HG03060 (cell line): ENCODE measurements at regions not wholly inside any gene's neighbourhood (a gene's known extent, or its start where the extent isn't known, plus 50 kb on each side); places are given as distances from the start of the nearest gene placed in this dataset.

Experiments
- ATAC-seq: cut with Tn5 transposase; IDR thresholded peaks from one replicate; pipeline ENCODE4 v1.9.1; 2021; ENCODE audit warnings: low read depth, moderate number of reproducible peaks; ENCODE audit not compliant: unreplicated experiment

DNA sequence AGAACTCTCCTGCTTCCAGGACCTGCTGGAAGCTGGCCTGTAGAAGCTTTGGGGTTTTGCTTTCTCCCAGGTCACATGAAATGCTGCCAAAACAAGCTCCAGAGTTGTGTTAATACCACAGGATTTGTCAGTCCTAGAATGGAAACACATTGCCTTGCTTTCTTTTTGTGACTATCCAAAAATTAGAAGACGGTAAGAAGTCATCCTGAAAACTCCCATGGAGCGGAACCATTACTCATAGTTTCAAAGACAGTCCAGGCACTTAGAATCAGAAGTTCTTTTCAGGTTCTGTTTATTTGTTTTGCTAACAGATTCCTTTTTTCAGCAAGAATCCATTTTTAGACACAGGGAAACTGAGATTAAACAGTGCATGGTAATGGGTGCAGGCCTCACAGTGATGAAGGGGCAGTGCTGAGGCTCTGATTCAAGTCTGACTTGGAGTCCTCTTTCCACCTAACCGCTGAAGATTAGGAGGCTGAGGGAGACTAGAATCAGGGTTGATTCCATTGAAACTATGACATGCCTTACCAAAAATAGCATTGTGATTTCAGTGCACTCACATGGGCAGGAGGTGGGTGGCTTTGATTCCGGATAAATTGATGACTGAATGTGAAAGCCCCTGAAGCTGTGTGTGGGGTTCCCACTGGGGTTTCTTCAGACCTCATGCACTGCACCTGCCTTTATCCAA lies 72.2 kb upstream of the NAA20 start:
- ATAC-seq = no peak

DNA sequence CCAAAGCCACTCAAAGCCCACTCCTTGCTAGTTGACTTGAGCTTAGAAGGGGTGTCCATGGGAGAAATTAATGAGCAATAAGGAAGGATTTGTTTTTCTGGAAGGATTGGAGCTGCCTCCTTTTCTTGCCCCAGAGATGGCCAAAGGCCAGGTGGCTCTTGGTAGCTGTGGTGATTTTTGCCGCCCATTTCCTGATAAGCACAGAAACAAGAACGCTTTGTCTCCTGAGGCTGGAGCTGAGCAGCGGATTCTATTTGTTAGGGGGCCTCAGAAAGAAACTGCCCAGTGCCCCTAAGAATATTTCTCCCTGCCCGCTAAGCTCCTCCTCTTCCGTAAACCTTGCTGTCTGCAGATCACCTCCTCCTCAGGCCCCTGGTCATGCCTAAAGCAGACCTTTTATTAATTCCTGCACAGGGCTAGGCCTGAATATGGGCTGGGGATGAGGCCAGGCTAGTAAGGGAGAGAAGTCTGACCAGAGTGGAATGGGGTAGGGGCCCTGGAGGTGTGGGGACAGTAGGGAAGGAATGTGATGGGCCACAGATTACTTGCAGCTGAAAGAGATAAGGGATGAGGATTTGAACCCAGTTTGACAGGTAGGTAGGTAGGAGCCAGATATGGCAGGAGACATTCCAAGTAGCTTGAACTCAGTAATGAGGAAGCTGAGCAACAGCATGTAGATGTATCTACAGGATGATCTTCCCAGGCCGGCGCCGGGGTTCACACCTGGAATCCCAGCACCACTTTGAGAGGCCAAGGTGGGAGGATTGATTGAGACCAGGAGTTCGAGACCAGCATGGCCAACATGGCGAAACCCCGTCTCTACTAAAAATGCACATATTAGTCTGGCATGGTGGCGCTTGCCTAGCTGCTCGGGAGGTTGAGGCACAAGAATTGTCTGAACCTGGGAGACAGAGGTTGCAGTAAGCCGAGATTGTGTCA lies 71.2 kb upstream of the NAA20 start:
- no peak for ATAC-seq

GRCh38 chr20:19947611-19948264 lies 69.4 kb upstream of the NAA20 start:
- ATAC-seq = peak; percentile 44

DNA sequence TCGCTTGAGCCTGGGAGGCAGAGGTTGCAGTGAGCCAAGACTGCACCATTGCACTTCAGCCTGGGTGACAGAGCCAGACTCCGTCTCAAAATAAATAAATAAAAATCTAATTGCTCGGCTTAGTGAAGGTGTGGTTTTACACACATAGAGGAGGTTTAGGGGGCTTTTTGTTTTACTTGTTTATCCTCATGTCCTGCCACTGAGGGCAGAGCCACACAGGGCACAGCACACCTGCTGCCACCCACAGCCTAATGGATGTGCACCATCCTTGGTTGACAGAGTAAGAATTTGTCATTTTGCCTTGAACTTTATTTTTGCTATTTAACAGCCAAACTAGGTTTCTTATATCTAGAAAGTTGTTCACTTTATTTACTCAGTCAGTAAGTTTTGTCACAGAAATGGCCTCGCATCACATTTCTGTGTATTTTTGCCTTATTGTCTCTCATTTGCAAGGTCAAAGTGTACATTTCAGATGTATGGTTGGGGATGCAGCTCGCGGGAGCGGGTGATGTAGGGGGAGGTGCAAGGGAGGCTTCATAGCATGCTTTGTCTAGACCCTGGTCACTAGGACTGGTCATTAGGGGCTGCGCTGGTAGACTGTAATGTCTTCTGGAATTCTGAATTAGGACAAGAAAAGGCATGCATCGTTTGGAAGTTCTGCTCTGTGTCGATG lies 67.8 kb upstream of the NAA20 start:
- ATAC-seq = no peak

GRCh38 chr20:19950042-19950441 lies 67.1 kb upstream of the NAA20 start:
- ATAC-seq = no peak

GRCh38 chr20:19952392-19952791 lies 64.8 kb upstream of the NAA20 start:
- no peak for ATAC-seq

- ATAC-seq = no peak
Measured at GRCh38 chr20:19953606-19954005, 63.6 kb upstream of the NAA20 start.

- no peak for ATAC-seq
Measured at GRCh38 chr20:19956976-19957375, 60.2 kb upstream of the NAA20 start.

GRCh38 chr20:19958219-19958618 lies 58.9 kb upstream of the NAA20 start:
- no peak for ATAC-seq

DNA sequence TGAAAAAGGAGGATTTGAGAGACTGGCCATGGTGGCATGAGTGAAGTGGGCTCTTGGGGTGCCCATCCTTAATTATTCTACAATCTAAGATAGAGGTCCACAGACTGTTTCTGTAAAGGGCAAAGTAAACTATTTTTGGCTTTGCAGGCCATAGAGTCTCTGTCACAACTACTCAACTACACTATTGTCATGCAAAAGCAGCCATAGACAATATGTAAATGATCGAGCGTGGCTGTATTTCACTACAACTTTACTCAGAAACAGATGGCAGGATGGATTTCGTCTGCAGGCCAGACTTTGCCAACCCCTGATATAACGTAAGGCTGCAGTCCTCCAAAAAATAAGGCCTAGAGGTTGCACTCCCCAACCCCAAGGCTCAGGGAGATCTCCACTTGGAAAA lies 58.2 kb upstream of the NAA20 start:
- ATAC-seq = no peak

DNA sequence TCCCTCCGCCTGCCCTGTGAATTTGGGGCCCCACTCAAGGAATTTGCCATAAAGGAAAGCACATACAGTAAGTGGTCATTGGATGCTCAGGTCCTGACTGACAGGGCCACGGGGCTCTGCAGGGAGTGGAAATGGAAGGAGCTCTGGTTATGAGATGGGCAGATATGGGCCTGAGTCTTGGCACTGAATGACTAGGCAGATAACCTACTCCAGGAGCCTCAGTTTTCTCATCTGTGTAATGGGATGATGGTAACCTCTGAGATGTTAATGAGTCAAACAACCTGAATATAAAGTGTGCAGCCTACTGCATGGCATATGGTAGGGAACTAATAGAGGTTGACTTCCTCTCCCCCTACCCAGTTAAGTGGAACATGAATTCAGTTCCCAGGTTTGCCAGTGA lies 56.4 kb upstream of the NAA20 start:
- no peak for ATAC-seq

- no peak for ATAC-seq
Measured at GRCh38 chr20:19961293-19961692, 55.9 kb upstream of the NAA20 start.

DNA sequence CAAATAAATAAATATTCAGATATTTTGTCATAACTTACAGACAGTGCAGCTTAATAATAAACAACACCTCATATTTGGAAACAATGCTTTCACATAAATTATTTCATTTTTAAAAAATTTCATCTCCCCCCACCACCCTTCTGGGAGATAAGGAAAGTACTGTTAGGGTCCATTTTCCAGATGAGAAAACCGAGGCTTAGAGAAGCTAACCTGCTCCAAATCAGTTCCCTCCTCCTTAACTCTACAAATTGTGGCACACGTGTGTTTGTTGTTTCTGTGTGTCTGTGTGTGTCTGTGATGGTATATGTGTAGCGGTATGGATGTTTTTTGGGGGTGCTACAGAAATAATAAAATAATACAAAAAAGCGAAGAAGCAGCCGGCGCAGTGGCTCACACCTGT lies 54.2 kb upstream of the NAA20 start:
- ATAC-seq = no peak

- ATAC-seq = no peak
Measured at GRCh38 chr20:19964289-19965265, 52.6 kb upstream of the NAA20 start.

GRCh38 chr20:19966840-19967239 lies 50.3 kb upstream of the NAA20 start:
- no peak for ATAC-seq
